ENCODE measurements at regions not wholly inside any gene's neighbourhood (a gene's known extent, or its start where the extent isn't known, plus 50 kb on each side); places are given as distances from the start of the nearest gene placed in this dataset.

DNA sequence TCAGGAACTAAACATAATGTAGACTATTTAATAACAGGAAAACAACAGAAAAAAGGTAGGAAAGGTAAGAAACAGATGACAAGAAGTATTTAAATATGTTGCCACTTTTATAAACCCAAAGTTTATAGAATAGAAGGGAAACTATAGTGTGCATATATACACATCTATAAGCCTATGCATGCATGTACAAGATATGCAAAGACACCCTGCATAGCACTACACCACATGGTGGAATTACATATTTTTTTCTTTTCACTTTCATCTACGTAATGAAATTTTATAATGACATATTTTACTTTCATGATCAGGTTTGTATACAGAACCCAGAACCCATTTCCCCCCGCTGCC lies 136.8 kb downstream of the MEX3B start:
- intact Hi-C loops (cut with micrococcal nuclease; ENCODE audit: unreplicated experiment) (no loop called here), in situ Hi-C loops (cut with HindIII; ENCODE audit: low pct_unique_long_range_greater_than_20kb, low sequenced_read_pairs) (no loop called here)
- Histone ChIP-seq H3K4me3 (ENCODE audit: low read depth in 2 of 2, low read length in 2 of 2) (no peak overlapping the region), H3K27me3 (ENCODE audit: control insufficient read depth, insufficient read depth, low read length) (no peaks in the 10 kb centered on the region), H3K9me3 (ENCODE audit: control insufficient read depth, insufficient read depth, low read depth, low read length) (no peaks in the 10 kb centered on the region), H3K4me1 (ENCODE audit: control insufficient read depth, insufficient read depth, low read length) (no peaks in the 10 kb centered on the region), H3K36me3 (ENCODE audit: control insufficient read depth, insufficient read depth, low read length) (no peaks in the 10 kb centered on the region), H3K27ac (ENCODE audit: low read length) (no peak overlapping the region)
- no TSS peak for BruUV-seq (replicated peaks)
- CTCF ChIA-PET = no interaction called here
- TF ChIP-seq, protein P1, sequence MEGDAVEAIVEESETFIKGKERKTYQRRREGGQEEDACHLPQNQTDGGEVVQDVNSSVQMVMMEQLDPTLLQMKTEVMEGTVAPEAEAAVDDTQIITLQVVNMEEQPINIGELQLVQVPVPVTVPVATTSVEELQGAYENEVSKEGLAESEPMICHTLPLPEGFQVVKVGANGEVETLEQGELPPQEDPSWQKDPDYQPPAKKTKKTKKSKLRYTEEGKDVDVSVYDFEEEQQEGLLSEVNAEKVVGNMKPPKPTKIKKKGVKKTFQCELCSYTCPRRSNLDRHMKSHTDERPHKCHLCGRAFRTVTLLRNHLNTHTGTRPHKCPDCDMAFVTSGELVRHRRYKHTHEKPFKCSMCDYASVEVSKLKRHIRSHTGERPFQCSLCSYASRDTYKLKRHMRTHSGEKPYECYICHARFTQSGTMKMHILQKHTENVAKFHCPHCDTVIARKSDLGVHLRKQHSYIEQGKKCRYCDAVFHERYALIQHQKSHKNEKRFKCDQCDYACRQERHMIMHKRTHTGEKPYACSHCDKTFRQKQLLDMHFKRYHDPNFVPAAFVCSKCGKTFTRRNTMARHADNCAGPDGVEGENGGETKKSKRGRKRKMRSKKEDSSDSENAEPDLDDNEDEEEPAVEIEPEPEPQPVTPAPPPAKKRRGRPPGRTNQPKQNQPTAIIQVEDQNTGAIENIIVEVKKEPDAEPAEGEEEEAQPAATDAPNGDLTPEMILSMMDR (IDR thresholded peaks at IDR 0.05) = no peak
- TF ChIP-seq, protein P2, sequence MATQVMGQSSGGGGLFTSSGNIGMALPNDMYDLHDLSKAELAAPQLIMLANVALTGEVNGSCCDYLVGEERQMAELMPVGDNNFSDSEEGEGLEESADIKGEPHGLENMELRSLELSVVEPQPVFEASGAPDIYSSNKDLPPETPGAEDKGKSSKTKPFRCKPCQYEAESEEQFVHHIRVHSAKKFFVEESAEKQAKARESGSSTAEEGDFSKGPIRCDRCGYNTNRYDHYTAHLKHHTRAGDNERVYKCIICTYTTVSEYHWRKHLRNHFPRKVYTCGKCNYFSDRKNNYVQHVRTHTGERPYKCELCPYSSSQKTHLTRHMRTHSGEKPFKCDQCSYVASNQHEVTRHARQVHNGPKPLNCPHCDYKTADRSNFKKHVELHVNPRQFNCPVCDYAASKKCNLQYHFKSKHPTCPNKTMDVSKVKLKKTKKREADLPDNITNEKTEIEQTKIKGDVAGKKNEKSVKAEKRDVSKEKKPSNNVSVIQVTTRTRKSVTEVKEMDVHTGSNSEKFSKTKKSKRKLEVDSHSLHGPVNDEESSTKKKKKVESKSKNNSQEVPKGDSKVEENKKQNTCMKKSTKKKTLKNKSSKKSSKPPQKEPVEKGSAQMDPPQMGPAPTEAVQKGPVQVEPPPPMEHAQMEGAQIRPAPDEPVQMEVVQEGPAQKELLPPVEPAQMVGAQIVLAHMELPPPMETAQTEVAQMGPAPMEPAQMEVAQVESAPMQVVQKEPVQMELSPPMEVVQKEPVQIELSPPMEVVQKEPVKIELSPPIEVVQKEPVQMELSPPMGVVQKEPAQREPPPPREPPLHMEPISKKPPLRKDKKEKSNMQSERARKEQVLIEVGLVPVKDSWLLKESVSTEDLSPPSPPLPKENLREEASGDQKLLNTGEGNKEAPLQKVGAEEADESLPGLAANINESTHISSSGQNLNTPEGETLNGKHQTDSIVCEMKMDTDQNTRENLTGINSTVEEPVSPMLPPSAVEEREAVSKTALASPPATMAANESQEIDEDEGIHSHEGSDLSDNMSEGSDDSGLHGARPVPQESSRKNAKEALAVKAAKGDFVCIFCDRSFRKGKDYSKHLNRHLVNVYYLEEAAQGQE (IDR thresholded peaks at IDR 0.05; ENCODE audit: insufficient read depth in 1 of 2, low read depth in 2 of 2, low read length in 1 of 2) = no peak
- TF ChIP-seq TCF7L2 (IDR thresholded peaks at IDR 0.05; ENCODE audit: low read depth, low read length) = no peak
- TF ChIP-seq POLR2AphosphoS5 (IDR thresholded peaks at IDR 0.05; ENCODE audit: low read depth, low read length) = no peak
- TF ChIP-seq SIN3A (IDR thresholded peaks at IDR 0.05; ENCODE audit: borderline replicate concordance, insufficient read depth, low read depth, low read length) = no peak
- POLR2A ChIA-PET = no interaction called here
- no peak for DNase-seq (ENCODE audit: low read depth, low spot score)
- no peak for ATAC-seq

DNA sequence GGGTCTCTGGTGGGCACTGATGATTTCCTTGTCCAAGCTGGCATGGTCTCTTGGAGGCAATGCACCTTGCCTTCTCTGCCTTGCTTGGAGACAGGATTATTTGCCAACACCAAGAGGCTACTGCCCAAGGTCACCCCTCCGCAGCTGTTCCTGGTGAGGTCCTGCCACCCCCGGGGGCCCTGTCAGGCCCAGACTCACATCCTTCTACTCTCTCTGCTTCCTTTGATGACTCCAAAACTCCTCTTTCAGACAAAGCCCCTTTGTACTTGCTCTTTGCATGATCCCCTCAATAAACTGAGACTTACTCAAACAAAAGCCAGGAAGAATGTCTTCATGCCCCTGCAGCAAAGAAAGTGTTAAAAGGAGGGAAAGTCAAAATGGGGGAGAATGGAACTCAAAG lies 137.7 kb downstream of the MEX3B start:
- in situ Hi-C loops (cut with HindIII; ENCODE audit: low pct_unique_long_range_greater_than_20kb, low sequenced_read_pairs) = no loop called here
- TF ChIP-seq, protein P2 (IDR thresholded peaks at IDR 0.05; ENCODE audit: insufficient read depth in 1 of 2, low read depth in 2 of 2, low read length in 1 of 2) = no peak
- TF ChIP-seq POLR2AphosphoS5 (IDR thresholded peaks at IDR 0.05; ENCODE audit: low read depth, low read length) = no peak
- no peak for TF ChIP-seq SIN3A (IDR thresholded peaks at IDR 0.05; ENCODE audit: borderline replicate concordance, insufficient read depth, low read depth, low read length)
- TF ChIP-seq, protein P1 (IDR thresholded peaks at IDR 0.05) = no peak
- TF ChIP-seq TCF7L2 (IDR thresholded peaks at IDR 0.05; ENCODE audit: low read depth, low read length) = no peak
- Histone ChIP-seq H3K27ac (ENCODE audit: low read length) (no peak overlapping the region), H3K27me3 (ENCODE audit: control insufficient read depth, insufficient read depth, low read length) (no peaks in the 10 kb centered on the region), H3K4me1 (ENCODE audit: control insufficient read depth, insufficient read depth, low read length) (no peaks in the 10 kb centered on the region), H3K4me3 (ENCODE audit: low read depth in 2 of 2, low read length in 2 of 2) (no peak overlapping the region), H3K36me3 (ENCODE audit: control insufficient read depth, insufficient read depth, low read length) (no peaks in the 10 kb centered on the region), H3K9me3 (ENCODE audit: control insufficient read depth, insufficient read depth, low read depth, low read length) (no peaks in the 10 kb centered on the region)
- intact Hi-C loops (cut with micrococcal nuclease; ENCODE audit: unreplicated experiment) = no loop called here
- DNase-seq (ENCODE audit: low read depth, low spot score) = no peak
- ATAC-seq = no peak
- ChIA-PET POLR2A (no interaction called here), CTCF (no interaction called here)
- no TSS peak for BruUV-seq (replicated peaks)
